GM12872 (cell line): ENCODE measurements at regions not wholly inside any gene's neighbourhood (a gene's known extent, or its start where the extent isn't known, plus 50 kb on each side); places are given as distances from the start of the nearest gene placed in this dataset.

ENCODE experiments used
- CTCF ChIP-seq: IDR thresholded peaks from 3 replicates; pipeline ENCODE4 v1.5.1; 2011; ENCODE audit warnings: low read depth, mild to moderate bottlenecking, low read length, moderate library complexity; ENCODE audit not compliant: insufficient read depth

DNA sequence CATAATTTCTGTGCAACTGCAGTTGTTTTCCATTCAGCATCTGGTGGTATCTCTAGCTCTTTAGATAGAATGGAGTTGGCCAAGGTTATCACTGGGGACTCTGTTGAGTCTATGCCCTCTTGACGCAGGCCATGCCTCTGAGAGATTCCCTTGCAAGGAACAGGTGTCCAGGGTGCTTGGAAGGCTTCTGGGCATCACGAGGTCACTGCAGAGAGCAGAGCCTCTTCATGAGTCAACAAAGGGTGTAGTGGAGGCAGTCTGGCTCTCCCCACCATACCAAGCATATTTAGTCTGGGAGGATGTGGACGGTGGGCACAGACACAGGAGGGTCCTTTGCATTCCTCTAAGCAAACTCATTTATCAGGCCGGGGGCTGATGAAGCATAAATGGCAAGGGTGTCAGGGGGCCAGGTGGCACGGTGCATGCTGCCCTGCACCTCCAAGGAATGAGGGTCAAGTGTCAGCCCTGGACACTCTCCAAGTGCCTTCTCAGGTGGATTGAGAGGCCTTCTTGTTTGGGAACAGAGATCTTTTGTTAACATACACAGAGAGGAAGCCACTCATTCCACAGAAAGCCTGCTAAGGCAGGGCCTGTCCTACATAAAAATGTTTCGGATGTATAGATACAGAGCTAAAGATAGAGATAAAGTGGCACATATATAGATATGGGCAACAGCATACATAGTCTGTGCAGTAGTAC lies 328.6 kb downstream of the INHBA start:
- no peak for TF ChIP-seq CTCF

- TF ChIP-seq CTCF: no peak
Measured at GRCh38 chr7:41367967-41368882, 334.7 kb downstream of the INHBA start.

DNA sequence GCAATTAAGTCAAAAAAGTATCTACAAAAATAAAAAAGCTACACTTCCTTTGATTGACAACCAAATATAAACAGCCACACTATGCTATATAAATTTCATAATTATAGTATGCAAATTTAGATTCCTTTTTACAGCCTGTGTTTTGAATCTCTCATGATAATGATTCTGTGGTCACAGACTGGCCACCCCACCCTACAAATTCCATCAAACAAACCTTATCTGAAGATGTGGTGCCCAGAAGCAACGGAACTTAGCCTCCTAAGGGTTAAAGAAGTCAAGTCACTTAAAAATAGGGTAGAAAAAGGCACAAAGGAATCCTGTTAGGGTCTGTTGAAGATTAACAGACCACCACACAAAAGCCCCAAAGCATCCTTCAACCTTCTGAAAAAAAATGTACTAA lies 351.8 kb downstream of the INHBA start:
- no peak for TF ChIP-seq CTCF

- TF ChIP-seq CTCF: no peak
Measured at GRCh38 chr7:41346878-41347277, 356.0 kb downstream of the INHBA start.

DNA sequence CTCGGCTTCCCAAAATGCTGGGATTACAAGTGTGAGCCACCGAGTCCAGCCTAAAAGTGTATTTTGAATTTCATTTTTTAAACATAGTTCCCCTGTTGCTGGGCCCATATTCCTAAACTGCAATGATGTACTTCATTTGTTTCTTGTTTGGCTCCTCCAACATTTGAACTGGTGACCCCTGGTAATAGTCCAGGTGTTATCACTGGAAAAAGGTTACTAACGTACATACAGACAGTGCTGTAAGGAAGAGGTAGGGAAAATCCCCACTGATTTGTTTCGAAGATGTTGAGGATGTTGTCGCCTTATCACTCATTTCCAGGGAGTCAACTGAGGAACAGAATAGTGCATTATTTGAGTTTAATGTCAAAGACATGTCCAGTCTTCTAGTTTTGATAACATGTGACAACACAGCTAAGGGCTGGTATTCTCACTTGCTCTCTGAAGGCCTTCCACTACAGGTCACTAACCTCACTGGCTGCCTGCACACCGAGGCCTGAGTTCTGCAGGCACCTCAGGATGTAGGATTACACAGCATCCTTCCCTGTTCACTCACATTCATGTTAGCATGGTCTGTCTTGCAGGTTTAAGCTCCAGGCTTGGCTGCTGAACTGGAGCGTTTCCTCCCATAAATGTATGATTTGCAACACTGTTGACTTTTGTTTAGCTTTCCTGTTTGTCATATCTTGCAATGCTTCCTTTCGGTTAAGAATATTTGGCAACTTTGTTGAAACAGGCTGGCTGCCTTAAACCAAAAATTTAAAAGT lies 362.8 kb downstream of the INHBA start:
- TF ChIP-seq CTCF: no peak

GRCh38 chr7:41336981-41337380 lies 365.9 kb downstream of the INHBA start:
- no peak for TF ChIP-seq CTCF

GRCh38 chr7:41336455-41336952 lies 366.4 kb downstream of the INHBA start:
- TF ChIP-seq CTCF: no peak
